Breast epithelium (tissue), 3 donors: ENCODE measurements at regions not wholly inside any gene's neighbourhood (a gene's known extent, or its start where the extent isn't known, plus 50 kb on each side); places are given as distances from the start of the nearest gene placed in this dataset.

Source experiments
- CTCF ChIP-seq, 3 donors: fragments of 450-650 bp; IDR thresholded peaks; one replicate each; pipeline ENCODE4 v1.5.1; 2016 to 2017; ENCODE audit warnings: antibody characterized with exemption in 3 of 3, mild to moderate bottlenecking in 3 of 3, moderate library complexity in 3 of 3
- POLR2A ChIP-seq: fragments of 450-650 bp; IDR thresholded peaks from one replicate; pipeline ENCODE4 v1.6.1; 2016; ENCODE audit warnings: antibody characterized with exemption, mild to moderate bottlenecking, moderate library complexity

DNA sequence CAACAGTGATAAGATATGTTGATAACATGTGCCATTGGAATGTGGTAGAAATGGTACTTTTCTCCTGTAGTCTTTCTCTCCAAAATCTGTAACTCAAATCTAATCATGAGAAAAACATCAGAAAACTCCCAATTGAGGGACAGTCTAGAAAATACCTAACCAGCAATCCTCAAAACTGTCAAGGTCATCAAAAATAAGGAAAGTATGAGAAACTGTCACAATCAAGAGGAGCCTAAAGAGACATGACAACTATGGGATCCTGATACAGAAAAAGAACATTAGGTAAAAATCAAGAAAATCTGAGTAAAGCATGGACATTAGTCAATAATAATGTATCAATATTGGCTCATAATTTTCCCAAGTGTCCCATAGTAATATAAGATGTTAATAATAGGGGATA lies 124.5 kb upstream of the PPP1R2C start:
- TF ChIP-seq CTCF (IDR thresholded peaks at IDR 0.05) (no peak), POLR2A (no peak)
